Activated CD4-positive, CD25-positive, alpha-beta regulatory T cell treated with anti-CD3 and anti-CD28 coated beads, Interleukin-2, amount 50 U/mL, for 72 hours (primary cell): ENCODE measurements at regions not wholly inside any gene's neighbourhood (a gene's known extent, or its start where the extent isn't known, plus 50 kb on each side); places are given as distances from the start of the nearest gene placed in this dataset.
"Not testable (repeated sequence)": the region's sequence is repeated elsewhere in the genome, so short reads cannot be mapped to it uniquely, and the experiment has no call there.

ENCODE experiments used
- DNase-seq: peaks from one replicate; pipeline ENCODE4 v3.0.0; 2021

DNA sequence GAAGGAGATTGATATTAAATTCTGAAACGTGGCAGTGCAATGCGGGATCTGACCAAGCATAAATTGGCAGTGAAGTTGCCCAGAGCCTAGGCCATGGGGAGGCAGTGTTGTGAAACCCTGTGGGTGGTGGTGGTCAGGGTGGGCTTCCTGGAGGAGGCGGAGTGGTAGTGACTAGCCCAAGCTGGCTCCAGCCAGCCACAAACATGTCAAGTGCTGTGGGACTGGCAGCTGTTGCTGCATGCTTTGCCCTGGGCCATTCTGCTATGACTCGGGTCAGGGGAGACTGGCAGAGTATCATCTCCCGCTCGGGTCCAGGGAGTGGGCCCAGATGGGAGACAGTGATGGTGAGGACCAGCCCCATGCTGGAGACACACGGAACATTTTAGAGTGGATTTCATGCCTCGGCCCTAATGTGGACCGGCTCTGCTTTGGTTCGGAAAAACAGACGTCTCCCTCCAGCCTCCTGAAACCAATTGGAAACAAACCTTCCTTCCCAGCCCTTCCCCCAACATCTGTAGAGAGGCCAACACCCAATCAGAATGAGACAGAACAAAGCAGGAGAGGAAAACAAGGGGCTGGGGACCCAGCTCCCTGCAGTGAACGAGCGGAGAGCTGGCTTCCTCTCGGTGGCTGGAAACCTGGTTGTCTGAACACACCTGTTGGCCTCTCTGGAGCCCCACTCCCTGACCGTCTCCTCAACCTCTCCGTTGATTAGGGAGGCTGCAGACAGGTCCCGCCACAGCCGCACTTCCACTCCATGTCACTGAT lies 58.2 kb downstream of the TMEM270 start:
- no peak for DNase-seq

DNA sequence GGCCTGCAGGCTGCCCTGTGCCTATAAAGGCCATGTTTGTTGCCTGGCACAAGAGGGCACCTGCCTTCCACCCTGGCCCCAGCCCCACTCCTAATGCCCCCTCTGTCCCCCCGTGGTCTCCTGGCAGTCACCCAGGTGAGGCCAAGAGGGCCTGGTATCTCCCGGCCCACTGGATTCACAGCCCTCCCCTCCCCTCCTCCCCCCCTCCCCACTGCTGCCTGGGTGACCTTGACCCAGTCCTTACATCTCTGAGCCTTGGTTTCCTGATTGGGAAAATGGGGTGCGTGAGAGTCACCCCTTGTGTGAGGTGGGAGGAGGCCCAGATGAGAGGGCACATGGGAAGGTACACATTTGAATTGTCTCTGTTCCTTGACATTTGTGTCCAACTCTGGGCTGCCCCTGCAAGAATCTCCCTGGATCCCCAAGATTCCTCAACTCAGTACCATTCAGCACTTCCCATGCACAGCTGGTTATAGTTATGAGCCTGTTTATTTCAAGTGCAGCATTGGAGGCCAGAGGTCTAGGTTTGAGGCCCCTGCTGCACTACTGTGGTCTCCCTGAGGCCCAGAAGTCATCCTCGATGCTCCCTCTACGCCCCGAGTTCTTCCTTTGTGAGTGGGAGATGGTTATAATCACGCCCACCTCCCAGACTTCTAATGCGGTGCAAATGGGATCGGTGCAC lies 58.9 kb downstream of the TMEM270 start:
- DNase-seq: no peak

DNA sequence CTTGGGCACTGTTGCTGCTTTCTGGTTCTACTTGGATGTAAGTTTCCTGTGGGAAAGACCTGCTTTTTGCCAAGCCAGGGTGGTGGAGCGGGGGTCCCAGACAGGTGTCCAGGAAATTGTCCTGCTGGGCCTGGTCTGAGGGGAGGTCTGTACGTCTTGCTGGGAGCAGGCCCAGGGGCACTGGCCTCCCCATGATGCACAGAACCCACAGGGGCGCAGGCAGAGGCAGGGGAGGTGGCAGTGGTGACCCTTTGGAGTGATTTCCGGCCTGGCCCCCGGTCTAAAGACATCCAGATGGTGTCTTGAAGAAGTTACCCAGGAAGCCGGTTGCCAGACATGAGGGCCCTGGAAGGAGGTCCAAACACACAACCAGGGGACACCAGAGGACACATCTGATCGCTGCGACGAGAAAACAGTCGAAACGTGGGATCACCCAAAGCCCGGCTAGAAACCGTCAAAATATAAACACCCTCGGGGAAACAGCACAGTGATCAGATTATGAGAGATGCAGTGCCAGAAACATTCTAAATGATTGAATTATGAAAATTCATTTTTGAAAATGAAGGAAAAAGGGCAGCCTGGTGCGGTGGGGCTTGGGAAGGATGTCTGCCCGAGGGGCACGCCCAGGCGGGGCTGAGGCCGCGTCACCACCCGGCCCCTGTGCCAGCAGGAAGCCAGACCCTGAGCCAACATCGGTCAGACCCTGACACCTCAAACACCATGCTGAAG lies 59.6 kb downstream of the TMEM270 start:
- no peak for DNase-seq

DNA sequence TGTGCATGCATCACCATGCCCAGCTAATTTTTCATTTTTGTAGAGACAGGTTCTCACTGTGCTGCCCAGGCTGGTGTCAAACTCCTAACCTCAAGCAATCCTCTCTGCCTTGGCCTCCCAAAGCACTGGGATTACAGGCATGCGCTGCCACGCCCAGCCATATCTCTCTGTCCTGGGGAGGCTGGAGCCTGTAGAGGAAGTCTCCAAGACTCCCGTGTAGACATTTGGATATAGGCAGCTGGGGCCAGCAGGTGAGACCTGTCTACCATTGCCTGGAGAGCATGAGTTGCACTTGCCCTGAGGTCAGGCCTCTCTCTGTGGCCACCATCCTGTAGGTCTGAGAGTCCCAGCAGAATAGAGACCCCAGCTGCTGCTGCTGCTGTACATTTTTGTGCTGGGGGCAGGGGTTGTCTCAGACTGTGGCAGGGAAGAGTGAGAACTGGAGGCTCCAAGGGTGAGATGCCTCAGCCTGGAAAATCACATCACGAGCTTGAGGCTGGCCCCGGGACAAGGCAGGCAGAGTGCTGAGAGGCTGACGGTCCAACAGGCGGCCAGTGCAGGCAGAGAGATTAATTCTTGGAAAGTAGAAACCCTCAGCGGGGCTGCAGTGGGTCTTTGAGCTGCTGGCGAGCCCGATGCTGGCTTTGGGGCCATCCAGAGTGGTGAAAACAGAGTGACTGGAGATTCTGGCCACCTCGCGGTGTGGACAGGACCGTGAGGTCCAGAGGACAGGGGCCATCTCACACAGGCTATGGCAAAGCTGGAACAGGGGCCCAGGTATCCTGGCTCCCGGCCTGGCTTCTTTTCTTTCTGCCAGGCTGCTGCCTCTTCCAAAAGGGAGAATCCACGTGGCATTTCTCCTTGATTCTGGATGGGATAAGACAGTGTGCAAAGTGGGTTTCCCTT lies 60.9 kb downstream of the TMEM270 start:
- DNase-seq: no peak

DNA sequence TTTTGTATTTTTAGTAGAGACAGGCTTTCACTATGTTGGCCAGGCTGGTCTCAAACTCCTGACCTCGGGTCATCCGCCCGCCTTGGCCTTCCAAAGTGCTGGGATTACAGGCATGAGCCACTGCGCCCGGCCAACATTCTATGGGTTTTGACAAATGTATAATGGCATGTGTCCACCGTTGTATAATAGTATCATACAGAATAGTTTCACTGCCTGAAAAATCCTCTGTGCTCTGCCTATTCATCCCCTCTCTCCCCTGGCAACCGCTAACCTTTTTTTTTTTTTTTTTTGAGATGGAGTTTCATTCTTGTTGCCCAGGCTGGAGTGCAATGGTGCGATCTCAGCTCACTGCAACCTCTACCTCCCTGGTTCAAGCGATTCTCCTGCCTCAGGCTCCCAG lies 67.7 kb downstream of the TMEM270 start:
- DNase-seq: not testable (repeated sequence)

DNA sequence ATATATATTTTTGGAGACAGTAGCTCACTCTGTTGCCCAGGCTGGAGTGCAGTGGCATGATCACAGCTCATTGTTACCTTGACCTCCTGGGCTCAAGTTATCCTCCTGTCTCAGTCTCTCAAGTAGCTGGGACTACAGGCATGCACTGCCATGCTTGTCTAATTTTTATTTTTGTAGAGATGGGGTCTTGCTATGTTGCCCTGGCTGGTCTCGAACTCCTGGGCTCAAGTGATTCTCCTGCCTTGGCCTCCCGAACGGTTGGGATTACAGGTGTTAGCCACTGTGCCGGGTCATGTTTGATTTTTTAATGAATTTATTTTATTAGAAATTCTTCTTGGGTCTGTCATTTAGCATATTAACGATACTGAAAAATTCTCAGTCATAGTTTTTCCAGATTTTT lies 70.5 kb downstream of the TMEM270 start:
- DNase-seq: no peak

DNA sequence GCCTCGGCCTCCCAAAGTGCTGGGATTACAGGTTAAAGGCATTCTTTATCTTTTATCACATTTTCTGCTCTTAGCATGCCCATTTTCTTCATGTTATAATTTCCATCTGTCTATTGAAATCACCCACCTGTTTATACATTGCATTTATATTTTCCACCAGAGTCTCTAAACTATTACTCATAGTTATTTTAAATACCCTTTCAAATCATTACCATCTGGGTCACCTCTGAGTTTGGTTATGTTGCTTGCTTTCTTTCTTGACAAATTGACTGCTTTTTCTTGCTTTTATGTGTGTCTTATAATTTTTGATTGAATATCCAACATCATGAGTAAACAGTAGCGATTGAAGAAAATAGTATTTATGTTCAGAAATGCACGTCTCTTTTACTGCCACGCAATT lies 71.4 kb downstream of the TMEM270 start:
- no peak for DNase-seq

DNA sequence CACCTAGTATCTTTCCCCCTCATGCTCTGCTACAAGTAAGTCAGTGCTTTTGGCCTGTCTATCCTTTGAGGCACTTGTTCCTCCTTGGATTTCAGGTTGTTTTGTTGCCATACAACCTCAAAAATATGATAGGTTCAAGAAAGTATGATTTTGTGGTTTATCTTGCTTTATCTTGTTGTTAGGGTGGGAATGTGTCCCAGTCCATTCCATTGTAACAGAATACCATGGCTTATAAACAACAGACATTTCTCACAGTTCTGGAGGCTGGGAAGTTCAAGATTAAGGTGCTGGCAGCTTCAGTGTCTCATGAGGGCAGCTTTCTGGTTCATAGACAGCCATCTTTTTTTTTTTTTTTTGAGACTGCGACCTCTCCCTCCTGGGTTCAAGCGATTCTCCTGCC lies 72.1 kb downstream of the TMEM270 start:
- DNase-seq: no peak

DNA sequence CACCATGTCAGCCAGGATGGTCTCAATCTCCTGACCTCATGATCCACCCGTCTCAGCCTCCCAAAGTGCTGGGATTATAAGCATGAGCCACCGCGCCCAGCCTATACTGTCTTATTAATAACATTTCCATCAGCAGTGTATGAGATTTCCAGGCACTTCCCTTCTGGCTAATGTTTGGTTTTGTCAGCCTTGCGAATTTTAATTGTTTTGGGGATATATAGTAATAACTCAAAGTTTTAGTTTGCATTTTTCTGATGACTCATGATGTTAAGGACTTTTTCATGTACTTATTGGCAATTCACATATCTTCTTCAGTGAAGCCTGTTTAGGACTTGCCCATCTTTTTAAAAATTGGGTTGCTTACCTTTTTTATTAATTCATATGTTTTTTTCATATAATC lies 76.0 kb downstream of the TMEM270 start:
- DNase-seq: no peak

DNA sequence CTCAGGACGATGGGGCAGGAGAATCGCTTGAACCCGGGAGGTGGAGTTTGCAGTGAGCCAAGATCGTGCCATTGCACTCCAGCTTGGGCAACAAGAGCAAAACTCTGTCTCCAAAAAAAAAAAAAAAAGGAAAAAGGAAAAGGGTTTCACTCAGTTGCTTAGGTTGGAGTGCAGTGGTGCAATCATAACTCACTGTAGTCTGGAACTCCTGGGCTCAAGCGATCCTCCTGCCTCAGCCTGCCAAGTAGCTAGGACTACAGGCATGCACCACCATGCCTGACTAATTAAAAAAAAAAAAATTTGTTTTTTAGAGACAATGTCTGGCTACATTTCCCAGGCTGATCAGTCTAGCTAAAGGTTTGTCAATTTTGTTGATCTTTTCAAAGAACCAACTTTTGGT lies 76.7 kb downstream of the TMEM270 start:
- not testable (repeated sequence) for DNase-seq

DNA sequence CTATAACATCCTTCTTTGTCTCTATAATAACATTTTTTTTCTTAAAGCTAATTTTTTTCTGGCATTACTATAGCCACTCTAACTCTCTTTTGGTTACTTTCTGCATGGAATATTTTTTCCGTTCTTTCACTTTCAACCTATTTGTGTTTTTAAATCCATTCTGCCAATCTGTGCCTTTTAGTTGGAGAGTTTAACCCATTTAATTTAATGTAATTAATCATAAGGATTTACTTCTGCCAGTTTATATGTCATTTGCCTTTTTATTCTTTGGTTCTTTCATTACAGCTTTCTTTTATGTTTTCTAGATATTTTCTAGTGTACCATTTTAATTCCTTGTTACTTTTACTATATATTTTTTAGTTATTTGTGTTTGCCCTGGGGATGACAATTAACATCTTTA lies 78.6 kb downstream of the TMEM270 start:
- DNase-seq: no peak

DNA sequence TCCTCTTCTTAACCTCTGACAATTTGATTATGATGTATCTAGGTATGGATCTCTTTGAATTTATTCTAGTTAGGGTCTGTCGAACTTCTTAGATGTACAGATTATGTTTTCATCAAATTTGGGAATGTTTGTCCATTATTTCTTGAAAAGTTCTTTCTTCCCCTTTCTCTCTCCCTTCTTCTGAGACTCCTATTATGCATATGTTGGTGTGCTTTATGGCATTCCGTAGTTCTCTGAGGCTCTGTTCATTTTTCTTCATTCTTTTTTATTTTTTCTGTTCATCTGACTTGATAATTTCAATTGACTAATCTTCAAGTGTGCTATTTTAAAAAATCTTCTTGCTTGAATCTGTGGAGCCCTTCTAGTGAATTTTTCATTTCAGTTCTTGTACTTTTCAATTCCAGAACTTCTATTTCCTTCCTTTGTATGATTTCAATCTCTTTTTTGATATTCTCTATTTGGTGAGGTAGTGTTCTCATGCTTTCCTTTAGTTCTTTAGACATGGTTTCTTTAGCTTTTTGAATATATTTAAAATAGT lies 79.8 kb downstream of the TMEM270 start:
- DNase-seq: no peak

DNA sequence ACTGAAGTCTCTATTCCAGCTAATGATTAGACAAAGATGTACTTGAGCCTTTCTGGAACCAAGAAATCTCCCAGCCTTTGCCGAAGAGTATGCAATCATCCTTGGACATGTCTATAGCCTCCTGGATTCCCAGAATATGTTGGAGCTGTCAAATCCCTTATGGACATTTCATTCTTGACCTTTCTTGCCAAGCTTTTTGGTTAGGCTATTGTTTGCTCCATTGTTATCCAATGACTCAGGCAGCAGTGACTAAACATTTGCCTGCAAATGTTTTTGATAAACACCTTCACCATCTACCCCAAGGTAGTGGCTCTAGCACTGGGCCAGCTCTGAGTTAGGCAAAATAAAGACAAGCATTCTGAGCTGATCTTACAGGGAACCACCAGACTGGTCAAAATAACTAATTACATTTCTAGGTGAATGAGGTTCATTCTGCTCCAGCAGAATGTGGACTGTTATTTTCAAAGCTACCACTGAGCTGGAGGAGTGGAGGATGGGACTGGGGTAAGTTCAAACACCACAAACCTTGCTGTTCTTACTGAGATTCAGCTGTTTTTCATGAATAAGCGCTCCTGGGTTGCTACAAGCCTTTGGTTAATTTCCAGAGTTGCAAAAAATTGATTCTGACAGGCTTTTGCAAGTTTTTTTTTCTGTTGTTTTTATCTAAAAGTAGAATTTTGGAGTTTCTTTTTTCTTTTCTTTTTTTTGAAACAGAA lies 81.0 kb downstream of the TMEM270 start:
- DNase-seq: no peak

DNA sequence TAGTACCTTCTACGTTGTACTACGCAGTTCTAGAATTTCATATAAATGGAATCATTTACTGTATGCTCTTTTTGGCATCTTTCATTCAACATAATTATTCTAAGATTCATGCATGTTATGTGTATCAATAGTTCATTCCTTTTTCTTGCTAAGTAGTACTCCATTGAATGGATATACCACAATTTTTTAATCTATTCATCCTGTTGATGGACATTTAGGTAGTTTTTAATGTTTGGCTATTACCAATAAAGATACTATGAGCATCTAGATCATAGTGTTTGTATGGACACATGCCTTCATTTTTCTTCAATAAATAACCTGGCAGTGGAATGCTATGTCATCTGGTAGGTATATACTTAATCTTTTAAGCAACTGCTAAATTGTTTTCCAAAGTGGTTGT lies 83.0 kb upstream of the ELN start:
- DNase-seq: no peak

DNA sequence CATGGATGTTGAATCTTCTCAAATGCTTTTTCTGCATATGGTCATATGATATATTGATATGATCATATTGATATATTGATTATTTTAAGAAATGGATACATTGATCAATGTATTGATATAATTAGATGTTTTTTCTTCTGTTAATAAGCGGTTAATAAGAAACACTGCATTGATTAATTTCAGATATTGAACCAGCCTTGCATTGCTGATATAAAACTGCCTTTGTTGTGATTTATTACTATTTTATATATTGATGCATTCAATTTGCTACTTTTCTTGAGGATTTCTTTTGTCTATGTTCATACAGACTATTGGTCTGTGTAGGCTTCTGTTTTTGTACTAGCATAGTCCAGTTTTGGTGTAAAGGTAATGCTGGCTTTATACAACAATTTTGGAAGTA lies 79.7 kb upstream of the ELN start:
- no peak for DNase-seq

DNA sequence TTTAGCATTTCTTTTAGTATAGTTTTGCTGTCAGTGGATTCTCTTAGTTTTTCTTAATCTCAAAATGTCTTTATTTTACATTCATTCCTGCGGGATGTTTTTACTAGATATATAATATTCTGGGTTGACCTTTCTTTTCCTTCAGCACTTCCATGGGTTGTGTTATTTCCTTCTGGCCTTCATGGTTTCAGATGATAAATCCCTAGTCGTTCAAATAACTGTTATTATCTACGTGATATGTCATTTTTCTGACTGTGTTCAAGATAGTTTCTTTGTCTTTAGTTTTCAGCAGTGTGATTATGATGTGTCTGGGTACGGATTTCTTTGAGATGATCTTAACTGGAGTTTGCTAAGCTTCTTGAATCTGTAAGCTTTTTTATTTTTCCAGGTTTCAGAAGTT lies 75.7 kb upstream of the ELN start:
- DNase-seq: no peak

DNA sequence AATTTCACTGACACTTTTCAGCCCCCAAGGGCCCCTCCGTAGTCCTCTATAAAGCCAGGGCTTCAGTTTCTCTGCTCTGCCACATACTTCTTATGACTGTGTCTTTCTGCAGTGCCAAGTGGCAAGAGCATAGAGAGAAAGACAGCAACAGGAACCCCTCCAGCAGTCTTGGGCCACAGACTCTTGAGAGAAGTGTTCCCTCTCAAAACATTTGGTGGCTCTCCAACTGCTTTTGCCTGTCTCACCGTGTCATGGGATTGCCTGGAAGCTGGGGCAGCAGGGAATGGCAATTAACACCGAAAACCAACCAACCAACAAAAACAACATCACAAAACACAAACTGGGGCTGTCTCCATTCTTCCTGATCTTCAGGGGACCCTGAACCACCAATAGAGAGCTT lies 73.8 kb upstream of the ELN start:
- no peak for DNase-seq

DNA sequence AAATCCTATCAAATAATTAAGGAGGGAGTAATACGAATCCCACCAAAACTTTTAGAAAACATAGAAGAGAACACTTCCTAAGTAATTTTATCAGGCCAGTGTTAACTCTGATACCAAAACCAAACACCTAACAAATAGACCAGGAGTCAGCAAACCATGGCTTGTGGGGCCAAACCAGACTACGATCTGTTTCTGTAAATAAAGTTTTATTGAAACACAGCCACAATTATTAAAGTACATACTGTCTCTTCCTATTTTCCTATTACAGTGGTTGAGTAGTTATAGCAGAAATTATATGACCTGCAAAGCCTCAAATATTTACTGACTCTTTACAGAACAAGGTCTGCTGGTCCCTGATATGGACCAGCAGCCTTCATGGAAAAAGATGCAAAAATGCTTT lies 73.1 kb upstream of the ELN start:
- DNase-seq: no peak

DNA sequence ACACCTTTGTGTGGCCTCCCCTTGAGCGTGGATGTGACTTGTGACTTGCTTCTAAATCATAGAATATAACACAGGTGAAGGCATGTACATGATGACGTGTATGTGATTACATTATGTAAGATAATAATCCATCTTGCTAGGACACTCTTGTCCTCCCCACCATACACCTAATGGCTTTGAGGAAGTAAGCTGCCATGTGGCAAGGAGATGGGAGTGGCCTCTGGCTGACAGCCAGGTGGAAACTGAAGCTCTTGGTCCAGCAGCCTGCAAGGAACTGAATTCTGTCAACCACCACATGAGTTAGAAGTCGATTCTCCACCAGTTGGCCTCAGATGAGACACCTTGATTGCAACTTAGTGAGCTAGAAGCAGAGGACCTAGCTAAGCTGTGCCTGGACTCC lies 67.4 kb upstream of the ELN start:
- no peak for DNase-seq

DNA sequence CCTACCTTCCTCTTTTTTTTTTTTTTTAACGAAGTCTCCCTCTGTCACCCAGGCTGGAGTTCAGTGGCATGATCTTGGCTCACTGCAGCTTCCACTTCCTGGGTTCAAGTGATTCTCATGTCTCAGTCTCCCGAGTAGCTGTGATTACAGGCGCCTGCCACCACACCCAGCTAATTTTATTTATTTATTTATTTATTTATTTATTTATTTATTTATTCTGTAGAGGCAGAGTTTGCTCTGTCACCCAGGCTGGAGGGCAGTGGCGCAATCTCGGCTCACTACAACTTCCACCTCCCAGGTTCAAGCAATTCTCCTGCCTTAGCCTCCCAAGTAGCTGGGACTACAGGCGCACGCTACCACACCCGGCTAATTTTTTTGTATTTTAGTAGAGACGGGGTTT lies 66.0 kb upstream of the ELN start:
- not testable (repeated sequence) for DNase-seq

DNA sequence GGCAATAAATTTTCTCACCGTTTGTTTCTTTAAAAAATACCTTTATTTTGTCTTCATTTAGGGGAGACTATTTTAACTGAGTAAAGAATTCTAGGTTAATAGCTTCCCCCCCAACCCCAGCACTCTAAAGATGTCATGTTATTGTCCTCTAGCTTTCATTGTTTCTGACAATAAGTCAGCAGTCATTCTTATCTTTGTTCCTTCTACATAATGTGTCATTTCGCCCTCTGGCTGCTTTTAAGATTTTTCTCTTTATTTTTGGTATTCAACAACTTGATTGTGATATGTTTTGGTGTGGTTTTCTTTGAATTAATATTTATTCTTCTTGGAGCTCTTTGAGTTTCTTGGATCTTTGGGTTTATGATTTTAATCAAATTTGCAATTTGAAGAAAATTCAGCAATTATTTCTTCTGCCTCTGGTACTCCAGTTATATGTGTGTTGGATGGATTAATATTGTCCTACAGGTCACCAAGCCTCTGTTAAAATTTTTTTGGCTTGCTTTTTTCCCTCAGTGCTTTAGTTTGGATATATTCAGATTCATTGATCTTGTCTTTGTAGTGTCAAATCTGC lies 64.6 kb upstream of the ELN start:
- DNase-seq: no peak

DNA sequence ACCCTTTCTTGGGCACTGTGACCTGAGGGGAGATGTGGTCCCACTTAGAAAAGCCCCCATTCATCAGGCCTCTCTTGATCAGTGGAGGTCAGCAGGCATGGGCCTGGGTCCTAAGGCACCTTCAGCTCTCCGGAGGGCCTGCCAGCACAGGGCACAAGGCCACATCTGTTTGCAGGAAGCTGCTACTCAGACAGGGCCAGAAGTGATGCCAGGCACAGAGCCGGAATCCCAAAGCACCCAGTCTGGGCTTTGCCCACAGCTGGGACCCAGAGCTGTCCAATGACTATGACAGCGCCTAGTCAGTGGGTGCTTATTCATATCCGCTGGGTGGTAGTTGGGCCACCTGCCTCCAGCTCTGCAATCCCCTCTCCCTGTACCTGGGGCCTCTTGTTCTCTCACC lies 63.2 kb upstream of the ELN start:
- DNase-seq: no peak
